Immature natural killer cell (primary cell): ENCODE measurements at regions not wholly inside any gene's neighbourhood (a gene's known extent, or its start where the extent isn't known, plus 50 kb on each side); places are given as distances from the start of the nearest gene placed in this dataset.
"Not testable (repeated sequence)": the region's sequence is repeated elsewhere in the genome, so short reads cannot be mapped to it uniquely, and the experiment has no call there.

Experiments used
- DNase-seq, 3 donors: peaks; one replicate each; pipeline ENCODE4 v3.0.0; 2022; ENCODE audit warnings: mixed read lengths in 1 of 3
- H3K27ac Mint-ChIP-seq, 6 donors: one replicate each; pipeline ENCODE4 v1.8.0; 2020; ENCODE audit warnings: mixed read lengths in 6 of 6, mild to moderate bottlenecking in 5 of 6, inconsistent platforms in 4 of 6, moderate library complexity in 3 of 6
- H3K27me3 Mint-ChIP-seq, 3 donors: one replicate each; pipeline ENCODE4 v1.8.0; 2020 to 2021; ENCODE audit warnings: low read depth in 3 of 3, mild to moderate bottlenecking in 3 of 3, mixed read lengths in 3 of 3, moderate library complexity in 3 of 3, inconsistent platforms in 1 of 3
- H3K36me3 Mint-ChIP-seq, 3 donors: one replicate each; pipeline ENCODE4 v1.8.0; 2020; ENCODE audit warnings: mixed read lengths in 3 of 3, inconsistent platforms in 2 of 3, mild to moderate bottlenecking in 2 of 3
- H3K4me1 Mint-ChIP-seq, 2 donors: one replicate each; pipeline ENCODE4 v1.8.0; 2020; ENCODE audit warnings: inconsistent platforms in 2 of 2, mild to moderate bottlenecking in 2 of 2, mixed read lengths in 2 of 2, moderate library complexity in 1 of 2
- H3K4me3 Mint-ChIP-seq, 5 donors: one replicate each; pipeline ENCODE4 v1.8.0; 2020; ENCODE audit warnings: mild to moderate bottlenecking in 5 of 5, mixed read lengths in 5 of 5, inconsistent platforms in 3 of 5, moderate library complexity in 3 of 5
- H3K9me3 Mint-ChIP-seq, 6 donors: one replicate each; pipeline ENCODE4 v1.8.0; 2020; ENCODE audit warnings: mild to moderate bottlenecking in 6 of 6, mixed read lengths in 6 of 6, inconsistent platforms in 4 of 6, moderate library complexity in 3 of 6

- Mint-ChIP-seq H3K27me3 (peaks cover 3 to 8% (median 6%) of the 10 kb centered on the region in 3 donors), H3K4me3 (peak overlapping the region in 2 of 5 donors; percentile 8 to 46)
- DNase-seq: no peak
Observed at GRCh38 chr2:240234503-240234951, 94.1 kb upstream of the OTOS start.

GRCh38 chr2:240235149-240235803, 94.8 kb upstream of the OTOS start:
- H3K4me1 Mint-ChIP-seq: peaks cover 0 to 5% of the 10 kb centered on the region in 2 donors
- H3K36me3 Mint-ChIP-seq: no peaks in the 10 kb centered on the region
- peaks cover 0 to 2% (median 0%) of the 10 kb centered on the region in 6 donors for H3K9me3 Mint-ChIP-seq
- H3K4me3 Mint-ChIP-seq: no peak overlapping the region
- H3K27me3 Mint-ChIP-seq: peaks cover 3 to 8% (median 7%) of the 10 kb centered on the region in 3 donors
- DNase-seq: no peak
- H3K27ac Mint-ChIP-seq: no peak overlapping the region

More at GRCh38 chr2:240234503-240234951, 94.1 kb upstream of the OTOS start:
- peak overlapping the region in 1 of 6 donors; percentile 35 for H3K27ac Mint-ChIP-seq
- peaks cover 0 to 2% (median 0%) of the 10 kb centered on the region in 6 donors for H3K9me3 Mint-ChIP-seq
- peaks cover 0 to 7% of the 10 kb centered on the region in 2 donors for H3K4me1 Mint-ChIP-seq
- H3K36me3 Mint-ChIP-seq: no peaks in the 10 kb centered on the region

GRCh38 chr2:240235811-240236210, 95.4 kb upstream of the OTOS start:
- Mint-ChIP-seq H3K27me3 (peaks cover 3 to 6% (median 5%) of the 10 kb centered on the region in 3 donors), H3K4me1 (peaks cover 0 to 5% of the 10 kb centered on the region in 2 donors), H3K36me3 (no peaks in the 10 kb centered on the region), H3K4me3 (no peak overlapping the region), H3K27ac (no peak overlapping the region), H3K9me3 (peaks cover 0 to 2% (median 0%) of the 10 kb centered on the region in 6 donors)
- DNase-seq: no peak

- H3K9me3 Mint-ChIP-seq: no peaks in the 10 kb centered on the region
- H3K36me3 Mint-ChIP-seq: no peaks in the 10 kb centered on the region
- no peak overlapping the region for H3K27ac Mint-ChIP-seq
- no peak overlapping the region for H3K4me3 Mint-ChIP-seq
- DNase-seq: no peak
- peaks cover 0 to 4% of the 10 kb centered on the region in 2 donors for H3K4me1 Mint-ChIP-seq
- peaks cover 3 to 5% (median 4%) of the 10 kb centered on the region in 3 donors for H3K27me3 Mint-ChIP-seq
Observed at GRCh38 chr2:240236217-240237111, 96.0 kb upstream of the OTOS start.

GRCh38 chr2:240237609-240238174, 97.2 kb upstream of the OTOS start:
- Mint-ChIP-seq H3K27me3 (peaks cover 3 to 5% (median 4%) of the 10 kb centered on the region in 3 donors), H3K4me3 (no peak overlapping the region), H3K4me1 (peaks cover 0 to 4% of the 10 kb centered on the region in 2 donors), H3K27ac (no peak overlapping the region), H3K36me3 (no peaks in the 10 kb centered on the region), H3K9me3 (no peaks in the 10 kb centered on the region)
- DNase-seq: no peak

GRCh38 chr2:240238201-240238600, 97.7 kb upstream of the OTOS start:
- no peak for DNase-seq
- Mint-ChIP-seq H3K4me1 (peaks cover 0 to 4% of the 10 kb centered on the region in 2 donors), H3K27me3 (peaks cover 3 to 5% (median 4%) of the 10 kb centered on the region in 3 donors), H3K27ac (no peak overlapping the region), H3K36me3 (no peaks in the 10 kb centered on the region), H3K4me3 (no peak overlapping the region), H3K9me3 (no peaks in the 10 kb centered on the region)

- Mint-ChIP-seq H3K9me3 (no peaks in the 10 kb centered on the region), H3K4me3 (no peak overlapping the region), H3K4me1 (peaks cover 0 to 3% of the 10 kb centered on the region in 2 donors), H3K27ac (no peak overlapping the region), H3K27me3 (peaks cover 3 to 5% (median 4%) of the 10 kb centered on the region in 3 donors), H3K36me3 (no peaks in the 10 kb centered on the region)
- DNase-seq: no peak
Observed at GRCh38 chr2:240238786-240239185, 98.3 kb upstream of the OTOS start.

GRCh38 chr2:240239325-240239724, 98.9 kb upstream of the OTOS start:
- no peak overlapping the region for H3K27ac Mint-ChIP-seq
- no peaks in the 10 kb centered on the region for H3K9me3 Mint-ChIP-seq
- no peak overlapping the region for H3K4me3 Mint-ChIP-seq

GRCh38 chr2:240240017-240240734, 99.7 kb upstream of the OTOS start:
- H3K36me3 Mint-ChIP-seq: no peaks in the 10 kb centered on the region
- H3K27me3 Mint-ChIP-seq: peaks cover 4 to 9% (median 5%) of the 10 kb centered on the region in 3 donors
- H3K27ac Mint-ChIP-seq: no peak overlapping the region
- H3K4me3 Mint-ChIP-seq: no peak overlapping the region
- H3K9me3 Mint-ChIP-seq: no peaks in the 10 kb centered on the region
- no peaks in the 10 kb centered on the region for H3K4me1 Mint-ChIP-seq
- no peak for DNase-seq

More at GRCh38 chr2:240239325-240239724, 98.9 kb upstream of the OTOS start:
- Mint-ChIP-seq H3K36me3 (no peaks in the 10 kb centered on the region), H3K27me3 (peaks cover 4 to 5% (median 5%) of the 10 kb centered on the region in 3 donors), H3K4me1 (no peaks in the 10 kb centered on the region)
- DNase-seq: no peak

- Mint-ChIP-seq H3K4me3 (no peak overlapping the region), H3K9me3 (no peaks in the 10 kb centered on the region), H3K36me3 (no peaks in the 10 kb centered on the region), H3K27me3 (peaks cover 5 to 10% (median 6%) of the 10 kb centered on the region in 3 donors), H3K27ac (no peak overlapping the region), H3K4me1 (no peaks in the 10 kb centered on the region)
- DNase-seq: no peak
Observed at GRCh38 chr2:240240781-240241180, 100.3 kb upstream of the OTOS start.

GRCh38 chr2:240241572-240241971, 101.1 kb upstream of the OTOS start:
- Mint-ChIP-seq H3K27me3 (peaks cover 4 to 14% (median 7%) of the 10 kb centered on the region in 3 donors), H3K4me1 (no peaks in the 10 kb centered on the region), H3K9me3 (no peaks in the 10 kb centered on the region), H3K36me3 (no peaks in the 10 kb centered on the region), H3K4me3 (no peak overlapping the region), H3K27ac (no peak overlapping the region)
- DNase-seq: no peak

- DNase-seq, H3K27ac Mint-ChIP-seq, H3K9me3 Mint-ChIP-seq, H3K4me1 Mint-ChIP-seq, H3K4me3 Mint-ChIP-seq, H3K36me3 Mint-ChIP-seq: not testable (repeated sequence)
- H3K27me3 Mint-ChIP-seq: peaks cover 4 to 15% (median 7%) of the 10 kb centered on the region in 3 donors
Observed at GRCh38 chr2:240243049-240243448, 102.6 kb upstream of the OTOS start.

GRCh38 chr2:240244543-240244942, 104.1 kb upstream of the OTOS start:
- Mint-ChIP-seq H3K36me3 (no peaks in the 10 kb centered on the region), H3K9me3 (no peaks in the 10 kb centered on the region), H3K27me3 (peaks cover 2 to 13% (median 5%) of the 10 kb centered on the region in 3 donors), H3K4me1 (no peaks in the 10 kb centered on the region), H3K4me3 (no peak overlapping the region), H3K27ac (no peak overlapping the region)
- DNase-seq: no peak
